ENCODE measurements at regions not wholly inside any gene's neighbourhood (a gene's known extent, or its start where the extent isn't known, plus 50 kb on each side); places are given as distances from the start of the nearest gene placed in this dataset.

DNA sequence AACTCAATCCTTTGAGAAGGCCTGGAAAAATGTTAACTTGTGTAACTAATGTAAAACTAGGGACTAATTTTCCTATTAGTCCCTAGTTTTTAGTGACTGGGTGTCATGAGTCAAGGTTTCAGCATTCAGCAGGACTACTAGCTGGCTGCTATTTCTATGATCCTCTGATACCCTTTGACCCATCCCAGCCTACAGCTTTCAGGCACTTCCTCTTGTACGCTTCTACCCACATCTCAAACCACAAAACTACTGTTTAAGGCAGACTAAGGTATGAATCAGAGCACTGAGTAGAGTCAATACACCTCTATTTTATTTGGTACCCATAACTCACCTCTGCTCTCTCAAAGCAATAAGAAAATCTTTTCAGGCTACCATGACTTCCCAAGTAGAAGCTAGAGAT is 809.6 kb downstream of the PDHA2 start:
- TF ChIP-seq POLR2A (IDR thresholded peaks at IDR 0.05), result no peak
- TF ChIP-seq, protein P1, sequence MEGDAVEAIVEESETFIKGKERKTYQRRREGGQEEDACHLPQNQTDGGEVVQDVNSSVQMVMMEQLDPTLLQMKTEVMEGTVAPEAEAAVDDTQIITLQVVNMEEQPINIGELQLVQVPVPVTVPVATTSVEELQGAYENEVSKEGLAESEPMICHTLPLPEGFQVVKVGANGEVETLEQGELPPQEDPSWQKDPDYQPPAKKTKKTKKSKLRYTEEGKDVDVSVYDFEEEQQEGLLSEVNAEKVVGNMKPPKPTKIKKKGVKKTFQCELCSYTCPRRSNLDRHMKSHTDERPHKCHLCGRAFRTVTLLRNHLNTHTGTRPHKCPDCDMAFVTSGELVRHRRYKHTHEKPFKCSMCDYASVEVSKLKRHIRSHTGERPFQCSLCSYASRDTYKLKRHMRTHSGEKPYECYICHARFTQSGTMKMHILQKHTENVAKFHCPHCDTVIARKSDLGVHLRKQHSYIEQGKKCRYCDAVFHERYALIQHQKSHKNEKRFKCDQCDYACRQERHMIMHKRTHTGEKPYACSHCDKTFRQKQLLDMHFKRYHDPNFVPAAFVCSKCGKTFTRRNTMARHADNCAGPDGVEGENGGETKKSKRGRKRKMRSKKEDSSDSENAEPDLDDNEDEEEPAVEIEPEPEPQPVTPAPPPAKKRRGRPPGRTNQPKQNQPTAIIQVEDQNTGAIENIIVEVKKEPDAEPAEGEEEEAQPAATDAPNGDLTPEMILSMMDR (IDR thresholded peaks at IDR 0.05 in 4 of 5, conservative IDR thresholded peaks at IDR 0.05 in 1 of 5), result no peak
